ENCODE measurements at regions not wholly inside any gene's neighbourhood (a gene's known extent, or its start where the extent isn't known, plus 50 kb on each side); places are given as distances from the start of the nearest gene placed in this dataset.
A peak's percentile ranks its signal among the peaks of the same experiment; 100 is the strongest.
"Not testable (repeated sequence)": the region's sequence is repeated elsewhere in the genome, so short reads cannot be mapped to it uniquely, and the experiment has no call there.

DNA sequence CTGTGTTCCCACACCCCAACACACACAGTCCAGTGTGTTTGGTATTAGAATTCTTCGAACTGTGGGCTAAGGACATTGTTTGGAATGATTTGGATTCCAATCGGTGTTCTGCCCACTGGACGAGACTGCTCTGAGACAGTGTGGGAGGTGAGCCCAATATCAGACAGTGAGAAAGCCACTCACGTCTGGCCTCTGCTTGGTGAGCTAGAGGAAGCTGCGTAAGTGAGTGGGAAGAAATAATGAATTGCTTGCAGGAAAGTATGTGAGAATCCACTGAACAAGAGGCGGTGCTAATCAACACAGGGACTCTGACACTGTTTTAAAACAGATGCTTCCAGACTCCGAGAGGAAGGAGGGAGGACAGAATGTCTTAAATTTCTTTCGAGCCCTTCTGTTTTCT, 675.0 kb upstream of the ANKRD30A start:
- peak; percentile 24 for DNase-seq (ENCODE audit: low read depth)

DNA sequence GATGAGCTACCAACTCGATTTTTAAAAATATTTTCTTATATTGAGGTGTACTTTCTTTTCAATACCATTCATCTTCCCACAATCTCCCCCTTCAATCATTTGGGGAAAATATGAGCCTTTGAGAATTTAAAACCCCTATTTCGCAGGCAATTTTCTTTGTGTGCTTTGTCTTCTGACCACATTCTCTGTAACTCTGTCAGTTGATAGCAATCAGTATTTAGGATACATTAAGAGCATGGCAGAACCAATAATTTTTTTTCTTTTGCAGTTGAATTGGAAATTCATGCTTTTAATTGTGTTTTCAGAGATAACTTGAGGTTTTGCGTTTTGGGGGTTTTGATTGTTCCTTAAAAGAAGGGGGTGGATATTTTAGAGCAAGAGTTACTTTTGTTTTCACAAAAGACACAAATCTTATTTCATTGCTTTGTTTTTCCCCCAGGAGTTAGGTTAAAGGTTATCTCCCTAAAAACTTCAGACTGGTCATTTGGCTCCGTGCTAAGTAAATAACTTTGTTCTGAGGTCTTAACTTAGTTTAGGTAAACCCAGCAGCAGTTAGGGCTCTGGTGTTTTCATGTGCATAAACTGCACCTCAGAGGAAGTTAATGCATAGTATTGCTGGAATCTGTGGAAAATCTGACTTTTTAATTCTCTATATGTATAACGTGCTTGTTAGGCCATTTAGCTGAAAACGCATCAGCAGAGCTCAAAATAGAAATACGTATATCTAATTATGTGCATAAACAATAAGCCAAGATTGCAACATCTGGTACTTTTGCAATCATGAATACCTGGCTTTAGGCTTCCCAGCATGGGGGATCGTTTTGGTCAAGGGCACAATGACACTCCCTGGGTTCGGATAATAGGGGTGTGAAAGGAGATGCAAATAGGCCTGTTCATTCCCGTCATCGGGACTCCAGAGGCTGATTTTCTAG, 676.4 kb upstream of the ANKRD30A start:
- peak; percentile 17 for DNase-seq (ENCODE audit: low read depth)

DNA sequence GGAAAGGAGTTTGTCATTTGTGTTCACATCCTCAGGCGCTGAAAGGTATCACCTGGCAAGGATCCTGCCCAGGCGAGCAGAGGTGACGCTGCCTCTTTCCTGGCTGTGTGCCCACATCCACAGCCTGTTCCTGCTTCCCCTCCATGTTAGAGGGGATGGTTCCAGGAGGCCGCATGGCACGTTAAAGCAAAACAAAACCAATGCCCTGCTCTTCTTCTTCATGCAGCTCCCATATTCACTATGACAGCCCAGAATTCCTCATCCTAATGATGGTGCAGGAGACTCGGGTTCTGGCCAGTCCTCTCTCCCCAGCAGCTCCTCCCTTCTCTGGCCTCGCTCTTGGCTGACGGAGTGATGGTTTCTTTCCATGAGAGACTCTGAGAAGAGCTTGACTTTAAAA, 678.5 kb upstream of the ANKRD30A start:
- no peak for DNase-seq (ENCODE audit: low read depth)

DNA sequence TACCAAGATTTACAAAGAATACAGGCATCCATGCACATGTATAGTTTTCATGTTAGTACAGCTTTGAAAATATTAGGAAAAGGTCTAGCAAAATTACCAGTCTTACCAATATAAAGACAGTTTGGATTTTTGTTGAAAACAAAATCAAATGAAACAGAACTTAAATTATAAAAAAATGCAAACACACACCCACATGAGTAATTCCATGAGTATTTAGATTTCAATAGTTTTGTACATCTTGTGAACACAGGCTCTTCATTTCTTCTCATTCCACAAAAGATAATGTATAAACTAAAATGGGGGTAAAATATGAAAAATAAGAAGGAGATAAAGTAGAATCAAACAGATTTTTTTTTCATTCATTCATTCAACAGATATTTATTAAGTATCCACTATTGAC, 682.2 kb upstream of the ANKRD30A start:
- DNase-seq (ENCODE audit: low read depth): no peak

DNA sequence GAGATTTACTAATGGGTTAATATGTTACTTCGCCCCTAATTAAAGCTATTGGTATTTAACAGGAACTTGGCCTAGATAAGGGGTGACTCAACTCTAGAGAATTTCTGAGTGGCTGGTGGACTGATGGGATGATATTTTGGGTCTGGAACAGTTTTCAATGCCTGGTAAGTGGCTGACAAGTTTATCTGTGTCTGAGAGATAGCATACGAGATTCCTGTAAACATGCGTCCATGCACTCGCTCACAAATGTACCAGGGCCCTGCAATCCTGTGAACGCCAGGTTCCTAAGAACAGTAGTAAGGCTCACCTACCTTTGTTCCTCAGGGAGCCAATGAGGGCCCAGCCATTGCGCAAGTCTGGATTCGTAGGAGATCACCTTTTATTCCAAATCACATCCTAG, 683.8 kb upstream of the ANKRD30A start:
- DNase-seq (ENCODE audit: low read depth): peak; percentile 37

DNA sequence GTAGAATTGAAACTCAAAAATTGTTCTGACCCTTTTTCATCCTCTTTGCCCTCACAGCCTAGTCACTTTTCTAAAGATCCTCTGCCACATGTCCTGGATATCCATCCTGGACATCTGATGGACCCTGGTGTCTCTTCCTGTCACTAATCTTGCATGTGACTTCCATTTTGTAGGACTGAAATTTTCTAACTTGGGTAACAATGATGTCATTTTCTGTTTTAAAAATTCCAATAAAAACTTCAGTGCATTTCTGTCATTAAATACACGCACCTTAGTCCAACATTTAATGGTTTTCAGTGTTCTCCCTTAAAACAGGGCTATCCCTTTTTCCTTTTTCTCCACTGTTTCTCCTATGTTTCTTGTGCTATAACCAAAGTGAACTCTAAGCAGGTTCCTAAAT, 684.9 kb upstream of the ANKRD30A start:
- DNase-seq (ENCODE audit: low read depth): no peak

DNA sequence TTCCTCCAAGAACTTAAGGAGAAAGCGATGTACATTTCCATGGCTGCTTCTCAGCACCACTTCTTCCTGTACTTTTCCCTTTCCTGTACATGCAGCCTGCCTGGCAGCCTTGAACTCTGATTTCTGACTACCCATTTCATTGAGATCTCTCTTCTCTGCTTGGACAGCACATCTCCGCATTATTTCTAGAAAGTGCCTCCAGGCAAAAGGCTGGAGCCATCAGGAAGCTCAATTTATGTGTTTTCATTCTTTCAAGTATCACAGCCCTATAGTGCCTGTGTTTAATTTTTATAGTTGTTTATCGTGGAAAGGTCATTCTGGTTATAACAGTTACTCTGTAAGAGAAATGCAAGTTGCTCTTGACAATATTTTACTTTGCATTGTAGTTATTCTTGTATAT, 688.0 kb upstream of the ANKRD30A start:
- peak; percentile 72 for DNase-seq (ENCODE audit: low read depth)

DNA sequence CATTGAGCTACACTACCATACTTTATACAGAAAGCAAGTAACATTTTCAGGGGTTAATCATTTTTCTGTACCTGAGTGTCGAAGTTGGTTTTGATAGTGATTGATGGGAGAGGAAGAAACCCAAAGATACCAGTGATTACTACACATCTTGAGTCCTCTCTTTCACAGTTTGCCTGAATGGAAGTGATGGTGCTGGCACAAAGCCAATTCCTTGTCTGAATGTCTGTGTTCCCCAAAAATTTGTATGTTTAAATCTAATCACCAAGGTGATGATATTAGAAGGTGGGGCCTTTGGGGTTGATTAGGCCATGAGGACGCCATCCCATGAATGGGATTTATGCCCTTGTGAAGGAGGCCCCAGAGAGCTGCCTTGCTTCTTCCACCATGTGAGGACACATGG, 696.9 kb upstream of the ANKRD30A start:
- DNase-seq (ENCODE audit: low read depth): no peak

DNA sequence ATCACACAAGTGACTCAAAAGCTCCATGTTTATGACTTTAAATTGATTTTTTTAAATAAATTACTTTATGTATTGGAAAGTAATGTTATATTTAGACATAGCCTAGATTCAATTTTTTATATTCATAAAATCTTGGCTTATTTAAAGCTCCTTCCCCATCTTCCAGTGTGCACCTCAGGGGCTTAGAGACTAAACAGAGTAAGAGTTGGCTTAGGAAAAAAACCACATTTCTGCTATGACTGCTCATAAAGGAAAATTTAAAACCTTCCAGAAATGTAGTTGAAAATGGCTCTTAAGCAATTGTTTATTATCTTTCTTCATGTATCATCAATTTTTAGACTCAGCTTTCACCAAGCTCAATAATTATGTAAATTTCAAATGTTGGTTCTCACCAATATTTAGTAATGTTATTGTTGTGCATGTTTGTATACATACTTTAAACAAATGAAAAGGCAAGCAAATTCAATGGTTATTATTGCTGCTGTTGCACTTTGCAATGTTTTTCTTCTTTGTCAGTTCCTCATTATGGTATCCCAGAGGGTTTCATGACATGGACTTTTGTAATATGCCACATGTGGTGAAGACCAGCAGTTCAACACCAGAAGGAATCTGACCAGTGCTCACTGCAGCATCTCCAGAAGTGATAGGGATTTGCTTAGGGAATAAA, 700.1 kb upstream of the ANKRD30A start:
- DNase-seq (ENCODE audit: low read depth): no peak

DNA sequence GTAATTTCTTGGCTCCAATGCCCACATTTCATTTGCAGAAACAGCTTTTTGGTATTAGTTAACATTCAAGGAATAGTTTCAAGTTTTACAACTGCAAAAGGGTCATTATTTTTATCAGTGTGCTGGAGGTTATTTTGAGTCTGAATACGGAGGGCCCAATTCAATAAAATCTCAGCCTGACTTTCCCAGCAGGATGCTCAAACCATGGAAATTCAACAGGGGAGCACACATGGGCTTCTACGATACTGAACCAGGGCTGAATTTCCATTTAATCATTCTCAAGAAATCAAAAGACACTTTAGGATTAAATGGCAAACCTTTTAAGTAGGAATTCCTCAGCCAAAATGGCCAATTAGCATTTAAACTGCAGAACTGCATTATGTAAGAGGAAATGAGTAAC, 700.9 kb upstream of the ANKRD30A start:
- DNase-seq (ENCODE audit: low read depth): no peak

DNA sequence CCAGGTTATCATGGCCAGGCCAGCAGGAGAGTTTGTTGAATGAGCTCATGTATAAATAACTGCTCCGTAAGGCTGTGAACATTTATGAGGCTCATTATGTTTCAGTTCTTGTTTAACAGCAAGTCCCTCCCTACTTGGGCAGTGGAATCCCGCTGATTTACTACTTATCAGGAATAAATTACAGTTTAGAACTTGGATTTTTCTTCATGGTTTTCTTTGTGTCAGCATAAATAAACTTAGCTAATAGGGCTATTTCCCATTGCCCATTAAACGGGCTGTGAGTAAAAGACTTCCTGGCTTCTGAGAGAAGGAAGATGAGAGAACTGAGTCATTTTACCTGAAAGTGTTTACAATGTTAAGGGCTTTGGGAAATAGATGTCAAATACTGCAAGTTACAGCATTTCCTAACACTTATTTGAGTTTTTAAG, 701.6 kb upstream of the ANKRD30A start:
- peak; percentile 65 for DNase-seq (ENCODE audit: low read depth)

DNA sequence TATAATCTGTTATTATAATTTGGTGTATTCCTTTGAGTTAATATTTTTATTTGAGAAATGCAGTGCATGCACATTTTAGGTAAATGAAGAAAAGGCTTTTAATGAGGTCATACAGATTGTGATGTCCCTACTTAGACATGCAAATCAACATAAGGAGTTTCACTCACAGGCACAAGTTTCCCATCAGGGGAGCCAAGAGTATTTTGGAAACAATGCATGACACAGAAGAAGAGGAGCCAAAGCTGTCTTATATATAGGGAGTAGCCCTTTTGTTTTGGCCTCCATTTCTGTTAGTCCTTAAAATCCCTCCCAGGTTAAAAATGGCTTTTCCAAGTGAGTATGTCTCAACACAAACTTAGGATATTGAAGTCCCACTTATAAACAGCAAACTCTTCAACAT, 703.4 kb upstream of the ANKRD30A start:
- DNase-seq (ENCODE audit: low read depth): no peak

DNA sequence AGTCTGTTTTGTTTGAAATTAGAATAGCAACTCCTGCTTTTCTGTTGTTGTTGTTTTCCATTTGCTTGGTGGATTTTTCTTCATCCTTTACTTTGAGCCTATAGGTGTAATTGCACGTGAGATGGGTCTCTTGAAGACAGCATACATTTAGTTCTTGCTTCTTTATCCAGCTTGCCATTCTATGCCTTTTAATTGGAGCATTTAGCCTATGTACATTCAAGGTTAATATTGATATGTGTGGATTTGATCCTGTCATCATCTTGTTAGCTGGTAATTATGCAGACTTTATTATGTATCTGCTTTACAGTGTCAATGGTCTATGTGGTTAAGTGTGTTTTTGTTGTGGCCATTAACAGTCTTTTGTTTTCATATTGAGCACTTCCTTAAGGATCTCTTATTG, 708.9 kb upstream of the ANKRD30A start:
- DNase-seq (ENCODE audit: low read depth): no peak

DNA sequence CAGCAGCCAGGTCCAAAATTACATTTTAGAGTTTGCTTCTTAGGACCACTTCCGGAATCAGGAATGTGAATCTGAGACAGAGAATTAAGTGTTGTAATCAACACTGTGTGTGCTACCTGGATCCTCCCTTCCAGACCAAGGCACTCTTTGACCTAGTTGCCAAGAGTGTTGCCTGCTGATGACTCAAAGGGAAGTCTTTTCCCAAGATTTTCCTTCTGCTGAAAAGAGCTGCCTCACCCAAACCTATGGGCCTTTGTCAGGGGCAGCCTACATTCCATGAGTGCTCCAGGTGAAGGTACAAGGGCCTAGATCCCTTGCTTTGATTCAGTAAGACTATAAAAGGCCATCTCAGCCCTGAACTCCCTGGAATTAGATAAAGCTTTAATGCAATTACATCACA, 712.5 kb upstream of the ANKRD30A start:
- DNase-seq (ENCODE audit: low read depth): peak; percentile 11

DNA sequence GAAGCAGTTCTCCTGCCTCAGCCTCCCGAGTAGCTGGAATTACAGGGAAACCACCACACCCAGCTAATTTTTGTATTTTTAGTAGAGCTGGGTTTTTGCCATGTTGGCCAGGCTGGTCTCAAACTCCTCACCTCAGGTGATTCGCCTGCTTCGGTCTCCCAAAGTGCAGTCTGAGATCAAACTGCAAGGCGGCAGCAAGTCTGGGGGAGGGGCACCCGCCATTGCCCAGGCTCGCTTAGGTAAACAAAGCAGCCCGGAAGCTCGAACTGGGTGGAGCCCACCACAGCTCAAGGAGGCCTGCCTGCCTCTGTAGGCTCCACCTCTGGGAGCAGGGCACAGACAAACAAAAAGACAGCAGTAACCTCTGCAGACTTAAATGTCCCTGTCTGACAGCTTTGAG, 725.2 kb upstream of the ANKRD30A start:
- DNase-seq (ENCODE audit: low read depth): not testable (repeated sequence)

DNA sequence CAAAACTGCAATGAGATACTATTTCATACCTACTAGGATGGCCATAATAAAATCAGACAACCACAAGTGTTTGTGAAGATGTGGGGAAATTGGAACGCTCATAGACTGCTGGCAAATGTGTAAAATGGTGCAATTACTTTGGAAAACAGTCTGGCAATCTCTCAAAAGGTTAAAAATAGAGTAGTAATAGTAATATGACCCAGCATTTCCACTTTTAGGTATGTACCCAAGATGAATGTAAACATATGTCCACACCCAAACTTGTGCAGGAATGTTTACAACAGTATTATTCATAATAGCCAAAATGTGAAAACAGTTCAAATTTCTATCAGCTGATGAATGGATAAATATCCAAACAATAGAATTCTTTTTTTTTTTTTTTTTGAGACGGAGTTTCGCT, 731.6 kb upstream of the ANKRD30A start:
- DNase-seq (ENCODE audit: low read depth): no peak

DNA sequence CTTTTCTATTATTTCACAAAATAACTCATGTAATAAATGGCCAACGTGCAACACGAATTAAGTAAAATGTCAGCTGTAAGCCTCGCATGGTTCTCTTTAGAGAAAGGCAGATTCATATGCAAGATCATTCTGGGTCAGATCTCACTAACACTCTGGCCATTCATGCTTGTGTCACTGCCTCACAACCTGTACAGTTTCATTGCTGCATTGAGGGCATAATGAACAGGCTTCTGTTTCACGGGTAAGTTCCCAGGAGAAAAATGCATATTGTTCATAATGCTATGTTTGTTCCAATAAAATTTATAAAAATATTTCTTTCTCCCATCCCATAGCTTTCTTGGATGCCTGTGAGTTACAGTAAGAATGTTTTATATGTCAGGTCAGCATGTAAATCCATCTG, 734.0 kb upstream of the ANKRD30A start:
- DNase-seq (ENCODE audit: low read depth): no peak

DNA sequence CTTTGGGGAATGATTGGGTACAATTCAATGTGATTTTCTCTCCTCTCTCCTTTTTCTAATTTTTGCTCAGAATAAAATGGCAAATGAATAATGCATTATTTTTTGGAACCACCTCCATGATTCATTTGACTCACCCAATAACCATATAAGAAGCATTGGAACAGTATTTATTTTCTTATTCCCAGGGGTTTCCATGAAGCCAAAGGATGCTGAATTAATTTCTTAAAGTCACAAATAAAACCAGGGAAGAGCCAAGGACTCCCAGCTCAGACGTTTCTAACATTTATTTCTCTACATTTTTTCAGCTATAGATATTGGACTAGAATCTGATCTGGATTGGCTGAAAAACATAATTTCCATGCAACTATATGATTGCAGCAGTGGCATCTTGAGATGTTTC, 735.2 kb upstream of the ANKRD30A start:
- no peak for DNase-seq (ENCODE audit: low read depth)

DNA sequence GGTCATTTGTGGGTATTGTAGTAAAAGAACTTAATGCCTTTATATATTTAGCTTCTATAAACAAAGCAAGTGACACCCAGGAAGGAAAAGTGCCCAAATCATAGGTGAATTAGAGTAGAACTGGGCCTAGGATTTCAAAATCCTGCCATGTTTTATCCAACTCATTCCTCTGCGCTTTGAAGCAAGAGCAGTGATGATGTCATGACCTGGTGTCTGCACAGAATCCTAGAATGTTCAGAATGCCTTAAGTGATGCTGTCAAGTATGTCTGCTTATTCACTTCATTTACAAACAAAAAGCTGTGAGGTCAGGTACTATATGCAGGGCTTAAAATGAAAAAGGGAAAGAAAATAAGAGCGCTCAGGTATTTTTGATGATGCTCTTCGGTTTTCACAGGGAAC, 737.2 kb upstream of the ANKRD30A start:
- no peak for DNase-seq (ENCODE audit: low read depth)

DNA sequence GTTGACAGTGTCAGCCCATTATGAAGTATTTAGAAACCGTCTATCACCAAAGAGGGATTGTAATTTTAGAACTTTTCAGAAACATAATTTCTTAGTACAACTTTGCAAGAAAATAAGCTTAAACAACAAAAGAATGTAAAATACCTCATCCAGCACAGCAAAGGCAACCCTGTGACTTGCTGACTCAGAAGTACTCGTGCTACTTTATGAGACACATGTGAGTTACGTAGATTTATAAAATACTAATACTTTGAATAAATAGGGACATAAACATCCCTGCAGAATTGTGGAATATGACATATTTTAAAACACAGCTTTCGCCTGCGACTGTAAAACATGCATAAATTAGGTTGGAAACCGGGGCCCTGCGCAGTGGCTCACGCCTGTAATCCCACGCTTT, 739.7 kb upstream of the ANKRD30A start:
- no peak for DNase-seq (ENCODE audit: low read depth)

DNA sequence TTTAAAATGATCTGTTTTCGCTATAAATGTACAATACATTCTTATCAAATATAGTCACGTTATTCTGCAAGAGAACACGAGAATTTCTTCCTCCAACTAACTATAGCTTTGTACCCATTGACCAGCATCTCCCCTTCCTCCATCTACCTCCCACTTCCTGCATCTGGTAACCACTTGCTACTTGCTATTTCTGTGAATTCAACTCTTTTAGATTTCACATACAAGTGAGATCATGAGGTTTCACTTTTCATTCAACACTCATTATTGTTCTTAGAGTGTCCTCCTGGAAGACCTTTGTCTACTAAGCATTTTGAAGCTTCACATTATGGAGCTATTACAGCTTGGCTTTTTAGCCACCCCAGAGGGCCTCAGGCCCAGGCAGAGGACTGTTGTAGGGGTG, 741.3 kb upstream of the FZD8 start:
- DNase-seq (ENCODE audit: low read depth): no peak

DNA sequence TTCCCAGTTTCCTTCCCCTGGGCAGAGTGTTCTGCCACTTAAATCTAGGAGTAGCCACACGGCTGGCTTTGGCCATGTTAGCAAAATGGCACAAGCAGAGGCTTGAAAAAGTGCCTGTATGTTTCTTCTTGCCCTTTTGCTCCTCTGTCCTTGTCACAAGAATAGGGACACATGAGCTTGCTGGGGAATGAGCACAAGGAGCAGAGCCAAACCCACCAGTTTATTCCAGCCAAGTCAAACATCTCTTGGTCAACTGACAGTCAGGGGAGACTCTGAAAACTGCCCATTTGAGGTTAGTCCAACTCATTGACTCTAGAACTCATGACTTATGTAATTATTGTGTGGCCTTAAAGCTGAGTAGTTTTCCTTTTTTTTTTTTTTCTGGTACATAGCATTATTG, 739.7 kb upstream of the FZD8 start:
- DNase-seq (ENCODE audit: low read depth): no peak

DNA sequence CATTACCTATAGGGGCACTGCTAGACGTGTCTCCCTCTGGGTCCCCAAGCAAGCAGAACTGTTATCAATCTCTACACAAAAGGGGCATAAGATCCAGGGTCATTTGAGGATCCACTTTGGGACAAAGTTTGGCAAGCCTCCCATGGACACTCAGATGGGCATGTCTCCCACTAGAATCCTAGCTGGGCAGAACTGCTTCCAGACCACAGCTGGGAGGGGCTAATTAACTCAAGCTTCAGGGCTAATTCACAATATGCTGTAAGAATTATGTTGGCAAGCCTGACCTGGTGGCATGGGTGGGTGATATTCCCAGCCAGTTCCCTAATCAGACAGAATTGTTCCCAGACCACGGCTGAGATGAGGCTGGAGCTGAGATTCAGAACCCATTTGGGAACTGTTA, 738.4 kb upstream of the FZD8 start:
- no peak for DNase-seq (ENCODE audit: low read depth)
